ENCODE measurements at regions not wholly inside any gene's neighbourhood (a gene's known extent, or its start where the extent isn't known, plus 50 kb on each side); places are given as distances from the start of the nearest gene placed in this dataset.

- peak overlapping the region; percentile 93 for H2AFZ ChIP-seq (ENCODE audit: low read length)
- TF ChIP-seq CHD2 (IDR thresholded peaks at IDR 0.05; ENCODE audit: low read length) = no peak
These were observed 682.9 kb upstream of the GALNTL6 start for GRCh38 chr4:171130256-171130801.

More at GRCh38 chr4:171130256-171130801, 682.9 kb upstream of the GALNTL6 start:
- Histone ChIP-seq H4K5ac (ENCODE audit: insufficient read length, low read depth, low read length) (no peak overlapping the region), H3K56ac (replicated peaks; ENCODE audit: insufficient read length, low read depth, low read length) (no peak overlapping the region), H3K4me1 (replicated peaks in 1 of 4; ENCODE audit: control insufficient read depth in 3 of 4, insufficient read depth in 4 of 4, low read length in 3 of 4) (no peaks in the 10 kb centered on the region), H2BK20ac (ENCODE audit: low read length) (no peak overlapping the region), H3K23me2 (ENCODE audit: low read depth, low read length) (no peaks in the 10 kb centered on the region), H4K91ac (replicated peaks; ENCODE audit: insufficient read length, low read length) (no peak overlapping the region), H2BK120ac (replicated peaks; ENCODE audit: low read depth, low read length) (no peak overlapping the region), H3K36me3 (ENCODE audit: control insufficient read depth in 2 of 4, insufficient read depth in 4 of 4, low read length in 3 of 4) (no peaks in the 10 kb centered on the region), H3K79me1 (ENCODE audit: low read depth, low read length) (no peaks in the 10 kb centered on the region), H3K9ac (replicated peaks in 1 of 4; ENCODE audit: extremely low read depth in 1 of 4, low read depth in 3 of 4, low read length in 3 of 4) (no peak overlapping the region), H2BK12ac (ENCODE audit: low read depth, low read length) (no peak overlapping the region), H3K27me3 (replicated peaks in 1 of 4; ENCODE audit: control insufficient read depth in 3 of 4, extremely low read depth in 1 of 4, insufficient read depth in 3 of 4, low read length in 3 of 4) (no peaks in the 10 kb centered on the region), H3K4ac (replicated peaks; ENCODE audit: insufficient read length, low read depth, low read length) (no peak overlapping the region), H3K4me2 (ENCODE audit: insufficient read depth in 1 of 2, low read depth in 2 of 2, low read length in 2 of 2) (no peak overlapping the region), H2BK15ac (ENCODE audit: low read length) (no peak overlapping the region), H3K27ac (ENCODE audit: low read depth, low read length) (no peak overlapping the region), H3K9me3 (ENCODE audit: insufficient read depth in 2 of 2, low read depth in 1 of 2, low read length in 1 of 2) (no peaks in the 10 kb centered on the region), H3K18ac (ENCODE audit: extremely low read depth, low read length) (no peak overlapping the region), H3K79me2 (ENCODE audit: control insufficient read depth in 1 of 2, insufficient read depth in 2 of 2, low read length in 2 of 2) (no peaks in the 10 kb centered on the region), H3K4me3 (ENCODE audit: extremely low read depth in 1 of 4, insufficient read depth in 2 of 4, low read depth in 3 of 4, low read length in 4 of 4) (no peak overlapping the region), H2BK5ac (ENCODE audit: low read depth, low read length) (no peak overlapping the region), H4K20me1 (replicated peaks in 1 of 2; ENCODE audit: control insufficient read depth in 1 of 2, insufficient read depth in 2 of 2, low read length in 2 of 2) (no peaks in the 10 kb centered on the region), H3K14ac (ENCODE audit: insufficient read length) (no peak overlapping the region), H3K23ac (ENCODE audit: insufficient read length) (no peak overlapping the region), H4K8ac (ENCODE audit: extremely low read depth, insufficient read depth, low read length) (no peak overlapping the region), H2AK5ac (ENCODE audit: low read depth, low read length) (no peak overlapping the region)
- whole genome bisulfite sequencing, 2 experiments (ENCODE audit: extremely low coverage in 1 of 2, insufficient coverage in 1 of 2, insufficient read length in 1 of 2, insufficient replicate concordance in 2 of 2, low coverage in 1 of 2, low lambda C conversion rate in 2 of 2, missing lambda C conversion rate in 1 of 2) = 75% methylated on average over 3 of the region's 3 CpGs; no CpG with 5 or more reads in 1 of the 2 experiments
- DNase-seq (ENCODE audit: low read depth in 1 of 2, low spot score in 2 of 2) (no peak), FAIRE-seq (no peak)
- POLR2A ChIA-PET (ENCODE audit: partially characterized antibody) = no interaction called here
- CTCF ChIA-PET (ENCODE audit: partially characterized antibody) = interaction anchor here (1.2 kb wide), 1 partner anchor 871 kb away, joined by 3 read pairs; no protein-coding TSS in a partner anchor
